Liver (tissue), 7 donors: ENCODE measurements at regions not wholly inside any gene's neighbourhood (a gene's known extent, or its start where the extent isn't known, plus 50 kb on each side); places are given as distances from the start of the nearest gene placed in this dataset.

Source experiments
- DNase-seq: peaks from one replicate; pipeline ENCODE4 v3.0.0-alpha.2; 2017; ENCODE audit warnings: low spot score
- H3K27ac ChIP-seq, 2 donors: one replicate each; pipeline ENCODE4 v1.7.0; 2013; ENCODE audit warnings: inconsistent platforms in 2 of 2, low read length in 2 of 2, control low read depth in 1 of 2, low read depth in 1 of 2, mild to moderate bottlenecking in 1 of 2
- H3K27me3 ChIP-seq, 4 donors: one replicate each; pipeline versions ENCODE4 v1.6.1 to v1.7.0; 2013; ENCODE audit warnings: low read length in 3 of 4, inconsistent platforms in 1 of 4, mild to moderate bottlenecking in 1 of 4, moderate library complexity in 1 of 4; ENCODE audit not compliant: control insufficient read depth in 4 of 4, insufficient read depth in 4 of 4
- H3K36me3 ChIP-seq, 4 donors: one replicate each; pipeline versions ENCODE4 v1.6.1 to v1.7.0; 2013; ENCODE audit warnings: low read length in 3 of 4, mild to moderate bottlenecking in 3 of 4, low read depth in 1 of 4, moderate library complexity in 1 of 4; ENCODE audit not compliant: control insufficient read depth in 4 of 4, insufficient read depth in 3 of 4
- H3K4me1 ChIP-seq, 4 donors: one replicate each; pipeline versions ENCODE4 v1.6.1 to v1.7.0; 2013; ENCODE audit warnings: low read length in 3 of 4, mild to moderate bottlenecking in 3 of 4, moderate library complexity in 1 of 4; ENCODE audit not compliant: control insufficient read depth in 4 of 4, insufficient read depth in 4 of 4
- H3K4me3 ChIP-seq, 3 donors: one replicate each; pipeline versions ENCODE4 v1.6.1 to v1.7.0; 2013; ENCODE audit warnings: low read length in 3 of 3, control low read depth in 1 of 3, low read depth in 1 of 3, mild to moderate bottlenecking in 1 of 3
- H3K9ac ChIP-seq, 2 donors: one replicate each; pipeline ENCODE4 v1.7.0; 2013; ENCODE audit warnings: low read length in 2 of 2, mild to moderate bottlenecking in 2 of 2, moderate library complexity in 2 of 2, control low read depth in 1 of 2, low read depth in 1 of 2
- H3K9me3 ChIP-seq, 4 donors: one replicate each; pipeline versions ENCODE4 v1.6.1 to v1.7.0; 2013; ENCODE audit warnings: low read length in 3 of 4; ENCODE audit not compliant: control insufficient read depth in 4 of 4
- FOXA1 ChIP-seq: IDR thresholded peaks from 2 replicates; pipeline ENCODE4 v1.6.1; 2016; ENCODE audit warnings: antibody characterized with exemption
- GABPA ChIP-seq, 2 donors: IDR thresholded peaks in 1 of 2; conservative IDR thresholded peaks in 1 of 2; 2 replicates each; pipeline ENCODE4 v1.6.1; 2016; ENCODE audit warnings: antibody characterized with exemption in 2 of 2, mild to moderate bottlenecking in 1 of 2, moderate library complexity in 1 of 2
- HNF4A ChIP-seq, 2 donors: conservative IDR thresholded peaks; 2 replicates each; pipeline ENCODE4 v1.6.1; 2016; ENCODE audit warnings: antibody characterized with exemption in 2 of 2, mild to moderate bottlenecking in 2 of 2
- HNF4G ChIP-seq: IDR thresholded peaks from 2 replicates; pipeline ENCODE4 v1.6.1; 2016; ENCODE audit warnings: antibody characterized with exemption
- JUND ChIP-seq, 2 donors: IDR thresholded peaks; 2 replicates each; pipeline ENCODE4 v1.6.1; 2016; ENCODE audit warnings: antibody characterized with exemption in 2 of 2
- RXRA ChIP-seq, 2 donors: IDR thresholded peaks; 2 replicates each; pipeline ENCODE4 v1.6.1; 2017 to 2018; ENCODE audit warnings: antibody characterized with exemption in 2 of 2, mild to moderate bottlenecking in 1 of 2
- SP1 ChIP-seq: IDR thresholded peaks from 2 replicates; pipeline ENCODE4 v1.6.1; 2018; ENCODE audit warnings: antibody characterized with exemption, mild to moderate bottlenecking
- WGBS: extraction: QIAGEN DNeasy Blood & Tissue Kit; methylation state at CpG from one replicate; pipeline ENCODE4 v1.1.7; 2013; 5-methylcytosine and 5-hydroxymethylcytosine counted together
- TF ChIP-seq, protein P1 (sequence below): IDR thresholded peaks from 2 replicates; pipeline ENCODE4 v1.6.1; 2016; ENCODE audit warnings: antibody characterized with exemption, mild to moderate bottlenecking
- TF ChIP-seq, protein P2 (sequence below): IDR thresholded peaks from 2 replicates; pipeline ENCODE4 v1.6.1; 2016; ENCODE audit warnings: antibody characterized with exemption
- TF ChIP-seq, protein P3 (sequence below): IDR thresholded peaks from 2 replicates; pipeline ENCODE4 v1.6.1; 2016; ENCODE audit warnings: antibody characterized with exemption
- TF ChIP-seq, protein P4 (sequence below): IDR thresholded peaks from 2 replicates; pipeline ENCODE4 v1.6.1; 2016; ENCODE audit warnings: antibody characterized with exemption
- donor health status: healthy.
- donor health status: healthy.
- donor health status: healthy.
- donor health status: healthy.

DNA sequence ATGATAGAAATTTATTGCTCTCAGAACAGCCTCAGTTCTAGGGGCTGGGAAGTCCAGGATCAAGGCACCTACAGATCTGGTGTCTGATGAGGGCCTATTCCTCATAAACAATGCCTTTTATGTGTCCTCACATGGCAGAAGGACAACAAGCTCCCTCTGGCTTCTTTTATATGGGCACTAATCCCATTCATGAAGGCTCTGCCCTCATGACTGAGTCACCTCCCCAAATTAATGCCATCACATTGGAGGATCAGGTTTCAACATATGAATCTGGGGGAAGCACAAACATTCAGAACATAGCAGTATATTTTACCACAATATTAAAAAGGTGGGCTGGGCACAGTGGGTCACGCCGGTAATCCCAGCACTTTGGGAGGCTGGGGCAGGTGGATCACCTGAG is 58.5 kb upstream of the CCN6 start:
- H3K9me3 ChIP-seq, result no peaks in the 10 kb centered on the region
- H3K4me3 ChIP-seq, result no peak overlapping the region
- no peak overlapping the region for H3K27ac ChIP-seq
- no peaks in the 10 kb centered on the region for H3K36me3 ChIP-seq
- DNase-seq, result no peak
- WGBS, result 98% methylated on average over 2 of the region's 2 CpGs
- no peak overlapping the region for H3K9ac ChIP-seq
- TF ChIP-seq HNF4A (conservative IDR thresholded peaks at IDR 0.05), result no peak
- TF ChIP-seq, protein P1, sequence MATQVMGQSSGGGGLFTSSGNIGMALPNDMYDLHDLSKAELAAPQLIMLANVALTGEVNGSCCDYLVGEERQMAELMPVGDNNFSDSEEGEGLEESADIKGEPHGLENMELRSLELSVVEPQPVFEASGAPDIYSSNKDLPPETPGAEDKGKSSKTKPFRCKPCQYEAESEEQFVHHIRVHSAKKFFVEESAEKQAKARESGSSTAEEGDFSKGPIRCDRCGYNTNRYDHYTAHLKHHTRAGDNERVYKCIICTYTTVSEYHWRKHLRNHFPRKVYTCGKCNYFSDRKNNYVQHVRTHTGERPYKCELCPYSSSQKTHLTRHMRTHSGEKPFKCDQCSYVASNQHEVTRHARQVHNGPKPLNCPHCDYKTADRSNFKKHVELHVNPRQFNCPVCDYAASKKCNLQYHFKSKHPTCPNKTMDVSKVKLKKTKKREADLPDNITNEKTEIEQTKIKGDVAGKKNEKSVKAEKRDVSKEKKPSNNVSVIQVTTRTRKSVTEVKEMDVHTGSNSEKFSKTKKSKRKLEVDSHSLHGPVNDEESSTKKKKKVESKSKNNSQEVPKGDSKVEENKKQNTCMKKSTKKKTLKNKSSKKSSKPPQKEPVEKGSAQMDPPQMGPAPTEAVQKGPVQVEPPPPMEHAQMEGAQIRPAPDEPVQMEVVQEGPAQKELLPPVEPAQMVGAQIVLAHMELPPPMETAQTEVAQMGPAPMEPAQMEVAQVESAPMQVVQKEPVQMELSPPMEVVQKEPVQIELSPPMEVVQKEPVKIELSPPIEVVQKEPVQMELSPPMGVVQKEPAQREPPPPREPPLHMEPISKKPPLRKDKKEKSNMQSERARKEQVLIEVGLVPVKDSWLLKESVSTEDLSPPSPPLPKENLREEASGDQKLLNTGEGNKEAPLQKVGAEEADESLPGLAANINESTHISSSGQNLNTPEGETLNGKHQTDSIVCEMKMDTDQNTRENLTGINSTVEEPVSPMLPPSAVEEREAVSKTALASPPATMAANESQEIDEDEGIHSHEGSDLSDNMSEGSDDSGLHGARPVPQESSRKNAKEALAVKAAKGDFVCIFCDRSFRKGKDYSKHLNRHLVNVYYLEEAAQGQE, result no peak
- H3K27me3 ChIP-seq, result no peaks in the 10 kb centered on the region
- H3K4me1 ChIP-seq, result peaks cover 0 to 3% (median 0%) of the 10 kb centered on the region in 4 donors

DNA sequence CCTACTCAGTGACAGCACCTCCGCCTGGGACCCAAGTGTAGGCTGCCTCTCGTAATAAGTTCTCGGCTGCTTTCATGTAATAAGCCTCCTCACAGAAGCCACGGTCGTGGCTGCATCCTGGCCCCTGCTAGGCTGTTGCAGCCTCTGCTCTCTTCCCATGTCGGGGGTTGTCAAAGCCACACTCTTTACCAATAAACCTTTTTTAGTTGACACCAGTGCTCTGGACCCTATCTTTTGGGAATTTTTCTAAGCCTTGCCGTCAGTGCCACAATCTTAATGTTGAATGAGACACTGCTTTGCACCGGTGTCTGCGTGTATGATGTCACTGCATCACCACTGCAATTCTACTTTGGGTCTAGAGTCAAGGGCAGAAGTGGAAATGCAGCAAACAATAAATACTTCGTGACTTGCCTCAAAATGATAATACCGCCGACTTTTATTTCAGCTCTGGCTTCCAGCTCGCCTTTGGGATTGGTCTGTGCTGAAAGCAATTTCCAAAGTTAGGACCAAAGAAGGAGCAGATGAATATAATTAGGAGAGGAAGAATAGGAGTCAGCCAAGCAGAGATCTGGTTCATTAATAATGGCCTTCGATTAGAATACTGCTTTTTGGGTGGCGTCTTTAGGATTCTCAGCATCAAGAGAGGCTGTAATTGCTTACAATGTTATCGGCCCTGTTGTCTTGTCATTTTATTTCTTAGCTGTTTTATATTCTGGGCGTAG is 57.6 kb upstream of the CCN6 start:
- no peaks in the 10 kb centered on the region for H3K27me3 ChIP-seq
- H3K36me3 ChIP-seq, result no peaks in the 10 kb centered on the region
- no peaks in the 10 kb centered on the region for H3K9me3 ChIP-seq
- no peak overlapping the region for H3K9ac ChIP-seq
- no peak overlapping the region for H3K4me3 ChIP-seq
- no peak overlapping the region for H3K27ac ChIP-seq
- DNase-seq, result no peak
- 85% methylated on average over 17 of the region's 17 CpGs for WGBS
- no peak for TF ChIP-seq JUND (IDR thresholded peaks at IDR 0.05)
- no peak for TF ChIP-seq HNF4G
- TF ChIP-seq, protein P2, sequence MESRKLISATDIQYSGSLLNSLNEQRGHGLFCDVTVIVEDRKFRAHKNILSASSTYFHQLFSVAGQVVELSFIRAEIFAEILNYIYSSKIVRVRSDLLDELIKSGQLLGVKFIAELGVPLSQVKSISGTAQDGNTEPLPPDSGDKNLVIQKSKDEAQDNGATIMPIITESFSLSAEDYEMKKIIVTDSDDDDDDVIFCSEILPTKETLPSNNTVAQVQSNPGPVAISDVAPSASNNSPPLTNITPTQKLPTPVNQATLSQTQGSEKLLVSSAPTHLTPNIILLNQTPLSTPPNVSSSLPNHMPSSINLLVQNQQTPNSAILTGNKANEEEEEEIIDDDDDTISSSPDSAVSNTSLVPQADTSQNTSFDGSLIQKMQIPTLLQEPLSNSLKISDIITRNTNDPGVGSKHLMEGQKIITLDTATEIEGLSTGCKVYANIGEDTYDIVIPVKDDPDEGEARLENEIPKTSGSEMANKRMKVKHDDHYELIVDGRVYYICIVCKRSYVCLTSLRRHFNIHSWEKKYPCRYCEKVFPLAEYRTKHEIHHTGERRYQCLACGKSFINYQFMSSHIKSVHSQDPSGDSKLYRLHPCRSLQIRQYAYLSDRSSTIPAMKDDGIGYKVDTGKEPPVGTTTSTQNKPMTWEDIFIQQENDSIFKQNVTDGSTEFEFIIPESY, result no peak
- TF ChIP-seq HNF4A (conservative IDR thresholded peaks at IDR 0.05), result no peak
- TF ChIP-seq GABPA (IDR thresholded peaks at IDR 0.05 in 1 of 2, conservative IDR thresholded peaks at IDR 0.05 in 1 of 2), result no peak
- TF ChIP-seq FOXA1, result no peak
- TF ChIP-seq, protein P3, sequence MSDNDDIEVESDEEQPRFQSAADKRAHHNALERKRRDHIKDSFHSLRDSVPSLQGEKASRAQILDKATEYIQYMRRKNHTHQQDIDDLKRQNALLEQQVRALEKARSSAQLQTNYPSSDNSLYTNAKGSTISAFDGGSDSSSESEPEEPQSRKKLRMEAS, result no peak
- TF ChIP-seq, protein P1, result no peak
- TF ChIP-seq, protein P4, sequence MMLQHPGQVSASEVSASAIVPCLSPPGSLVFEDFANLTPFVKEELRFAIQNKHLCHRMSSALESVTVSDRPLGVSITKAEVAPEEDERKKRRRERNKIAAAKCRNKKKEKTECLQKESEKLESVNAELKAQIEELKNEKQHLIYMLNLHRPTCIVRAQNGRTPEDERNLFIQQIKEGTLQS, result no peak
- no peak for TF ChIP-seq RXRA (IDR thresholded peaks at IDR 0.05)
- TF ChIP-seq SP1, result no peak
- peaks cover 0 to 3% (median 0%) of the 10 kb centered on the region in 4 donors for H3K4me1 ChIP-seq
